ENCODE measurements at regions not wholly inside any gene's neighbourhood (a gene's known extent, or its start where the extent isn't known, plus 50 kb on each side); places are given as distances from the start of the nearest gene placed in this dataset.
A peak's percentile ranks its signal among the peaks of the same experiment; 100 is the strongest.

DNA sequence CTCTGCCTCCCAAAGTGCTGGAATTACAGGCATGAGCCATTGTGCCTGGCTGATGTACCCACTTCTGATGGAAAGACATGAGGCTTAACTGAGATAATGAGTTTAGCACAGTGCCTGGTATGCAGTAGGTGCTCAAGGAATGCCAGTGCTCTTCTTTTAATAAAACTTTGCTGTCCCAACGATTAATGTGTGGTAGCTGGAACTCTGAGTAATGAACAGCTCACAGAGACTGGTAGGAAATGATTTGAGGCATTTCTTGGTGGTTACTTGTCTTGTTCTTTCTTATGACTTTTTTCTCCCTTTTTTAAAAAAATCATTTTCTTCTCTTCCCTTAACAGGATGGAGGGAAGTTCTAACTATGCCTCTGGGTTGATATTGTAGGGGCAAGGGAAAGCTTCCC, 235.7 kb upstream of the PWP1 start:
- ATAC-seq: no peak

- peak; percentile 14 for ATAC-seq
These were observed 235.1 kb upstream of the PWP1 start for GRCh38 chr12:107450541-107450940.

- no peak for ATAC-seq
These were observed 234.4 kb upstream of the PWP1 start for GRCh38 chr12:107451246-107451645.

DNA sequence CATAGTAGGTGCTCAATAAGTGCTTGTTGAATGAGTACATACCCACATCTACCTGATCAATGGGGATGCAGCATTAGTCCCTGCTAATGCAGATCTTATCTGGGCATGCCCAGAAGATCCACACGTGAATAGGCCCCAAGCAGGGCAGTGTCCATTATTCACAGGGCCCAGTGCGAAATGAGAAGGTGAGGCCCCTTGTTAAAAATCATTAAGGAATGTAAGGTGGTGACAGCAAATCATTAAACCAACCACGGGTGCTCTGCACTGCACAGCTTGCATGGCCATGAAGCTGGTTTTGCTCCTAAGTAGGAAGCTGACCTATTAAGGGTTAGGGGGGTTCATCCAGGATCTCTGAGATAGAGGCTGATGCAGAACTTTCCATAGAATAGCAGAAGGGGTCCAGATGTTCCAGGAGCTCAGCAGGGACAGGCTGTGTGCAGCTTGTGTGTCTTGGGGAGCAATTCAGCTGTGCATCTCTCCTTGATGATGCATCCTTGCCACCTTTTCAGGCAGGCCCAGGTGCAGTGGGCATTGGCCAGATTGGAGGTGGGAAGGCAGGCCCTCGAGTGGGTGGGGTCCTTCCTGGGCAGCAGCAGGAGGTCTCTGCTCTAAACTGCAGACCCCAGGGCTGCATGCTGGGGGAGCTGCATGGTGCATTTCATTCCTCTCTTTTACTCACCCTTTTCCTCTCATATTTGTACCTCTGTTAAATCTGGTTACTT, 231.3 kb upstream of the PWP1 start:
- ATAC-seq: no peak

GRCh38 chr12:107457362-107457935, 228.2 kb upstream of the PWP1 start:
- no peak for ATAC-seq

DNA sequence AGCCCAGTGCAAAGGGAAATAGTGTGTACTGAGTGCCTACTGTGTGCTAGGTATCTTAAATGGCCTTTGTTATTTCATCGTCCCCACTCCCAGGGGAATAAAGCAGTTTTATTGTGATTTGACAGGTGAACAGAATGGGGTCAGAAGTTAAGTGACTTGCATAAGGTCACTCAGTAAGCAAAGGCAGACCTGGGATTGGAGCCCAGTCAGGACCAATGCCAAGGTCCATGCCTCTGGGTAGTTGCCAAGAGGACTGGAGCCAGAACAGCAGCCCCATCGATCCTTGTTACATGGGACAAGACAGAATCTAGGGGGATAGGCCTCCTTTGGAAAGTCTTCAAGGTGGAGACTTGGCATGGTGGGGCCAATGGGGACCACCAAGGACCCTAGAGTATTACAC, 227.4 kb upstream of the PWP1 start:
- ATAC-seq: no peak

- no peak for ATAC-seq
These were observed 226.6 kb upstream of the PWP1 start for GRCh38 chr12:107458990-107459389.

DNA sequence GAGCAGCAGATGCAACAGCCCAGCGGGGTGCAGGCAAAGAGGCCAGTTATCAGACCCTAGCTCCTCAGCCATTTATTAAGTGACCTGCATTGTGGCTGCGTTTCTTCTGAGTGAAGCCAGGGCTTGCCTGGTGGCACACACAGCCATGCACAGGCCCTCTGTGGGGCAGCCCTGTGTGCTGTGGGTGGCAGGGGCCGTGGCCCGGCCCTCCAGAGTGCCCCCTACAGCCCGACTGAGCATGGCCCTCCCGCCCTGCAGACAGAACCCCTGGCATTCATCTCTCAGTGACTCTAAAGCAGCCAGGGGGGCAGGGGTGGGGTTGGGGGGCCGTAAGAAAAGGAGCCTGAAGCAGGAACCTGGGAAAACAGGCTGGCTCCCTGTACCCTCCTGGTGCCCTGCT, 226.0 kb upstream of the PWP1 start:
- no peak for ATAC-seq

GRCh38 chr12:107461222-107461975, 224.2 kb upstream of the PWP1 start:
- ATAC-seq: no peak

- no peak for ATAC-seq
These were observed 222.9 kb upstream of the PWP1 start for GRCh38 chr12:107462428-107463332.

- ATAC-seq: no peak
These were observed 221.0 kb upstream of the PWP1 start for GRCh38 chr12:107464644-107465043.

- ATAC-seq: no peak
These were observed 220.0 kb upstream of the PWP1 start for GRCh38 chr12:107465625-107466024.

DNA sequence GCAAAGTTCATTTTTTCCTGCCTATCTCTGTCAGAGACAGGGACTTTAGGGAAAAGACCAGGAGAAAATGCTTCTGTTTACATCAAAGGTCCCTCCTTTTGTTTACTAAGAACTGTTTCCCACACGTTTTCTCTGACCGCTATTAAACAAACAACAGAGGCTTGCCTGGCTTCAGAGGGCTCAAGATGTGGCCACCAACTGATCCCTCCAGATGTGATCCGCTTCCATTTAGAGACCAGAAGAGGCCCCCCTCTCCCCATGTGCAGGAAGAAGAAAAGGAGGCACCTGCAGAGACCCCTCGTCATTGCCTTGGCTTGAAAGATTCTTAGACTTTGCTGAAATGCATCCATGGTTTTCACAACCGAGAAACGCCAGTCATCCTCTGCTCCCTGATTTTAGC, 217.9 kb upstream of the PWP1 start:
- no peak for ATAC-seq

GRCh38 chr12:107468182-107468581, 217.4 kb upstream of the PWP1 start:
- no peak for ATAC-seq

- no peak for ATAC-seq
These were observed 216.6 kb upstream of the PWP1 start for GRCh38 chr12:107469011-107469410.

DNA sequence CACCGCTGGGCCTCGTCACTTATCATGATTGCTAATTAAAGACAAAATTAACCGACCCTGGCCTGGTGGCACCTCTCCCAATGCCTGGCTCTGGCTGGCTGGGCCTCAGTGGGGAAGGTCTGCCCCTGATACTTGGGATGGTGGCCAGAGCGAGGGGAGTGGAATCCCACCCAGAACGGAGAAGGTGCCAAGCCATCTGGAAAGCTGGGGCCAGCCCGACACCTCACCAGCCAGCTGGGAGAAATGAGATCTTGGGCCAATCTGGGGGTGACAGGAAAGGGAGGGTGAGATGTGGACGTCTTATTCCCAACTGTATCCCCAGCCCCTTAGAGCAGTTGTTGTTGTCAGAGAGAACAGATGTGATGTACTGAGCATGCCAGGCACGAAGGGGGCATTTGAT, 215.0 kb upstream of the PWP1 start:
- no peak for ATAC-seq

DNA sequence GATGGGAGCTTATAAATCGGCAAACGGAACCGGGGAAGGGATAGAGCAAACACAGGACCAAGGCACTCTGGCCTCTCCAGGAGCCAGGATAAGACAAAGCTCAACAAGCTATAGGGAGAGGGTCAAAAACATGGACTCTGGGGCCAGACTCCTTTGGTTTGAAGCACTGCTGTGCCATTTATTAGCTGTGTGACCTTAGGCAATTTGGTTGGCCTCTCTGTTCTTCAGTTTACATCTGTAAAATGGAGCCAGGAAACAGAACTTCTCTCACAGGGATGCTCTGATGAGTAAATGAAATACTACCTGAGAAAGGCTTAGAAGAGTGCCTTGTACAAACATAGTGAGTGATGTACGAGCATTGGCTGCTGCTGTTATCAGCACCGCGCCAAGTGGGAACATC, 213.3 kb upstream of the PWP1 start:
- ATAC-seq: no peak

- peak; percentile 17 for ATAC-seq
These were observed 211.5 kb upstream of the PWP1 start for GRCh38 chr12:107474099-107474498.

GRCh38 chr12:107474639-107475539, 210.7 kb upstream of the PWP1 start:
- peak; percentile 81 for ATAC-seq

GRCh38 chr12:107475900-107476299, 209.7 kb upstream of the PWP1 start:
- ATAC-seq: no peak

DNA sequence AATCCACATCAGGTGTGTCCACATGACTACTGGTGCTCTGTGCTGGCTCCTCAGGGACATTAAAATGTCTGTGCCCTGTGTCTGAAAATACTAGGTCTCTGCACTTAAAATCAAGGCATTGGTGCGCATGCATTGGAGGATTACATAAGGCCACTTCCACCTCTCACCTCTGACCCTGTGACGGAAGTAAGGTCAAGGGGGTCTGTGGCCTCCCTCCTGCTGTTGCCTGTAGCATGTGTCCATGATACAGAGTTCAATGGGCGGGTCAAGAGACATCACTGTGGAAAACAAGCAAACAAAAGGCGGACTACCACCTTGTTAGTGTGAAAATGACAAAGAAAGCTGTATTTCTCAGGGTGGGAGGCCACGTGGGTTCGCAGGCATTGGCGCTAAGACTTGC, 208.6 kb upstream of the PWP1 start:
- no peak for ATAC-seq
